Esophagus squamous epithelium (tissue), 5 donors: ENCODE measurements at regions not wholly inside any gene's neighbourhood (a gene's known extent, or its start where the extent isn't known, plus 50 kb on each side); places are given as distances from the start of the nearest gene placed in this dataset.

Experiments used
- DNase-seq: peaks from one replicate; lab custom pipeline; 2025; lab: John Stamatoyannopoulos, UW
- H3K27ac ChIP-seq, 4 donors: fragments of 200-600 bp; sonication (generic); one replicate each; pipeline ENCODE4 v1.5.1; 2016 to 2019; ENCODE audit warnings: mild to moderate bottlenecking in 1 of 4
- H3K27me3 ChIP-seq, 4 donors: fragments of 200-600 bp; sonication (generic); 1 replicate in 3 of 4; 2 replicates in 1 of 4; pipeline versions ENCODE4 v1.5.1 to v1.6.0; 2017 to 2021; ENCODE audit warnings: antibody characterized with exemption in 1 of 4
- H3K36me3 ChIP-seq, 3 donors: fragments of 200-600 bp; sonication (generic); one replicate each; pipeline ENCODE4 v1.5.1; 2016 to 2019
- H3K4me1 ChIP-seq, 3 donors: fragments of 200-600 bp; sonication (generic); one replicate each; pipeline ENCODE4 v1.5.1; 2017 to 2019
- H3K4me3 ChIP-seq, 4 donors: fragments of 200-600 bp; sonication (generic); 1 replicate in 3 of 4; 2 replicates in 1 of 4; pipeline ENCODE4 v1.5.1; 2016 to 2019; ENCODE audit warnings: mild to moderate bottlenecking in 2 of 4, moderate library complexity in 1 of 4
- H3K9me3 ChIP-seq, 3 donors: fragments of 200-600 bp; sonication (generic); one replicate each; pipeline ENCODE4 v1.5.1; 2016 to 2019
- POLR2A ChIP-seq, 4 donors: fragments of 450-650 bp; IDR thresholded peaks; one replicate each; pipeline ENCODE4 v1.6.1; 2017; ENCODE audit warnings: antibody characterized with exemption in 4 of 4, mild to moderate bottlenecking in 4 of 4, moderate library complexity in 3 of 4
- WGBS, 2 donors: methylation state at CpG; one replicate each; pipeline ENCODE4 v1.1.5; 2018; 5-methylcytosine and 5-hydroxymethylcytosine counted together
- intact Hi-C: fragments of 100-400 bp; cut with DNase I; formaldehyde crosslinking; loops from one replicate; pipeline ENCODE4 v1.15.0; 2022
- TF ChIP-seq, protein P1 (sequence below), 6 experiments: fragments of 450-650 bp in 4 of 6; fragments of 200-600 bp in 2 of 6; sonication (generic) in 2 of 6; IDR thresholded peaks; one replicate each; pipeline ENCODE4 v1.5.1; 2016 to 2019; ENCODE audit warnings: antibody characterized with exemption in 6 of 6, mild to moderate bottlenecking in 4 of 6, moderate library complexity in 4 of 6
- donor health status: DM: yes; HTN: yes; CAD: no.

DNA sequence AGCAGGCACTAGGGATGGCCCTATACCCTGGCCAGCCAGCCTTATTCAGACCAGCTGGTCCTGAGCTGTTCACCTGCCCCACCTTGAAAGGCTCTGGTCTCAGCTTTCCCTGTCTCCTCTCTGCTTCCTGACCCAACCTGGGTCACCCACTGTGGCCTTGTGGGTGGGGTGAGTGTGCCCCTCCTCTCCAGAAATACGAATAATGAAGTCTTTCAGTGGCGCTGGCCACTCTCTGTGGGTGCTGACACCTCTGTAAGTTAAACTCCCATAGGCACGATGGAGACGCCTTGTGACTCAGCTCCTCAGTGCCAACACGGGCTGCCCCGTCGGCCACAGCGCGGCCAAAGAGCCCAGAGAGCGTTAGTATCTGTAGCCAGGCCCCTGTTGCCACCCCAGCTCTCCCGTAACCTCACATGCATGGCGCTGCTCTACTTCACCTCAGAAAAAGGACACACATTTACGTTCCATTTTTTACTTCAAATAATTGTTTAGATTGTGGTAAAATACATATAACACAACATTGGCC, 74.6 kb upstream of the SEPTIN5 start:
- H3K4me3 ChIP-seq, result no peak overlapping the region
- H3K36me3 ChIP-seq, result no peaks in the 10 kb centered on the region
- H3K4me1 ChIP-seq, result peaks cover 0 to 7% (median 0%) of the 10 kb centered on the region in 3 donors
- WGBS, 2 donors, result 77 to 80% methylated on average over 7 to 11 of the region's 13 CpGs
- no peak overlapping the region for H3K27ac ChIP-seq
- H3K9me3 ChIP-seq, result no peaks in the 10 kb centered on the region
- TF ChIP-seq, protein P1, sequence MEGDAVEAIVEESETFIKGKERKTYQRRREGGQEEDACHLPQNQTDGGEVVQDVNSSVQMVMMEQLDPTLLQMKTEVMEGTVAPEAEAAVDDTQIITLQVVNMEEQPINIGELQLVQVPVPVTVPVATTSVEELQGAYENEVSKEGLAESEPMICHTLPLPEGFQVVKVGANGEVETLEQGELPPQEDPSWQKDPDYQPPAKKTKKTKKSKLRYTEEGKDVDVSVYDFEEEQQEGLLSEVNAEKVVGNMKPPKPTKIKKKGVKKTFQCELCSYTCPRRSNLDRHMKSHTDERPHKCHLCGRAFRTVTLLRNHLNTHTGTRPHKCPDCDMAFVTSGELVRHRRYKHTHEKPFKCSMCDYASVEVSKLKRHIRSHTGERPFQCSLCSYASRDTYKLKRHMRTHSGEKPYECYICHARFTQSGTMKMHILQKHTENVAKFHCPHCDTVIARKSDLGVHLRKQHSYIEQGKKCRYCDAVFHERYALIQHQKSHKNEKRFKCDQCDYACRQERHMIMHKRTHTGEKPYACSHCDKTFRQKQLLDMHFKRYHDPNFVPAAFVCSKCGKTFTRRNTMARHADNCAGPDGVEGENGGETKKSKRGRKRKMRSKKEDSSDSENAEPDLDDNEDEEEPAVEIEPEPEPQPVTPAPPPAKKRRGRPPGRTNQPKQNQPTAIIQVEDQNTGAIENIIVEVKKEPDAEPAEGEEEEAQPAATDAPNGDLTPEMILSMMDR (IDR thresholded peaks at IDR 0.05), result no peak
- TF ChIP-seq POLR2A (IDR thresholded peaks at IDR 0.05), result no peak
- H3K27me3 ChIP-seq, result peaks cover 0 to 26% (median 0%) of the 10 kb centered on the region in 4 donors
- intact Hi-C loops, result loop anchor here (10.0 kb wide), 1 partner anchor 145 kb away; no protein-coding TSS in a partner anchor
- DNase-seq, result no peak

- Histone ChIP-seq H3K27ac (no peak overlapping the region), H3K9me3 (no peaks in the 10 kb centered on the region), H3K36me3 (no peaks in the 10 kb centered on the region), H3K4me3 (no peak overlapping the region), H3K27me3 (peaks cover 0 to 31% (median 0%) of the 10 kb centered on the region in 4 donors), H3K4me1 (peaks cover 0 to 7% (median 0%) of the 10 kb centered on the region in 3 donors)
- intact Hi-C loops, result no loop called here
- TF ChIP-seq POLR2A (IDR thresholded peaks at IDR 0.05), result no peak
- TF ChIP-seq, protein P1 (IDR thresholded peaks at IDR 0.05), result no peak
- no peak for DNase-seq
- 64 to 84% methylated on average over 4 of the region's 4 CpGs for WGBS, 2 donors
Measured at GRCh38 chr22:19640306-19640705, 74.0 kb upstream of the SEPTIN5 start.

GRCh38 chr22:19641254-19641982, 72.9 kb upstream of the SEPTIN5 start:
- 49 to 51% methylated on average over 13 to 14 of the region's 25 CpGs for WGBS, 2 donors

GRCh38 chr22:19641983-19642451, 72.3 kb upstream of the SEPTIN5 start:
- Histone ChIP-seq H3K4me1 (peaks cover 0 to 7% (median 0%) of the 10 kb centered on the region in 3 donors), H3K27me3 (peaks cover 0 to 49% (median 0%) of the 10 kb centered on the region in 4 donors), H3K9me3 (peaks cover 0 to 7% (median 0%) of the 10 kb centered on the region in 3 donors), H3K27ac (no peak overlapping the region), H3K36me3 (no peaks in the 10 kb centered on the region), H3K4me3 (no peak overlapping the region)
- DNase-seq, result no peak
- no peak for TF ChIP-seq POLR2A (IDR thresholded peaks at IDR 0.05)
- TF ChIP-seq, protein P1 (IDR thresholded peaks at IDR 0.05), result no peak
- intact Hi-C loops, result no loop called here
- 64 to 78% methylated on average over 6 to 12 of the region's 18 CpGs for WGBS, 2 donors

More at GRCh38 chr22:19641254-19641982, 72.9 kb upstream of the SEPTIN5 start:
- TF ChIP-seq, protein P1 (IDR thresholded peaks at IDR 0.05), result peak in 5 of 6 experiments; percentile 11 to 54 (median 16)
- TF ChIP-seq POLR2A (IDR thresholded peaks at IDR 0.05), result no peak
- Histone ChIP-seq H3K27ac (no peak overlapping the region), H3K9me3 (peaks cover 0 to under 1% (median 0%) of the 10 kb centered on the region in 3 donors), H3K27me3 (peaks cover 0 to 43% (median 0%) of the 10 kb centered on the region in 4 donors), H3K4me1 (peaks cover 0 to 7% (median 0%) of the 10 kb centered on the region in 3 donors), H3K36me3 (no peaks in the 10 kb centered on the region), H3K4me3 (no peak overlapping the region)
- DNase-seq, result no peak
- intact Hi-C loops, result no loop called here
